HCT116 (cell line): ENCODE measurements at regions not wholly inside any gene's neighbourhood (a gene's known extent, or its start where the extent isn't known, plus 50 kb on each side); places are given as distances from the start of the nearest gene placed in this dataset.
A peak's percentile ranks its signal among the peaks of the same experiment; 100 is the strongest.

ENCODE experiments used
- CTCF ChIP-seq, 3 experiments: fragments of 200-600 bp in 1 of 3; sonication (generic) in 1 of 3; IDR thresholded peaks in 2 of 3; conservative IDR thresholded peaks in 1 of 3; 2 replicates each; pipeline ENCODE4 v1.5.1; 2012 to 2017; ENCODE audit warnings: low read depth in 2 of 3, low read length in 2 of 3, antibody characterized with exemption in 1 of 3, borderline replicate concordance in 1 of 3, control low read depth in 1 of 3, mild to moderate bottlenecking in 1 of 3, mixed read lengths in 1 of 3, mixed run types in 1 of 3, moderate library complexity in 1 of 3; ENCODE audit not compliant: insufficient read depth in 1 of 3
- REST ChIP-seq: IDR thresholded peaks from 2 replicates; pipeline ENCODE4 v1.6.1; 2012; ENCODE audit warnings: low read depth

GRCh38 chrX:45743081-45743533, 542.4 kb upstream of the DIPK2B start:
- TF ChIP-seq CTCF (IDR thresholded peaks at IDR 0.05 in 2 of 3, conservative IDR thresholded peaks at IDR 0.05 in 1 of 3; ENCODE audit: borderline replicate concordance in 1 of 3, insufficient read depth in 1 of 3, low read depth in 2 of 3, low read length in 2 of 3) (peak in 2 of 3 experiments; percentile 46 to 50; a peak in 4 of 6 replicates), REST (no peak)
